HG02884 (cell line): ENCODE measurements at regions not wholly inside any gene's neighbourhood (a gene's known extent, or its start where the extent isn't known, plus 50 kb on each side); places are given as distances from the start of the nearest gene placed in this dataset.
"Not testable (repeated sequence)": the region's sequence is repeated elsewhere in the genome, so short reads cannot be mapped to it uniquely, and the experiment has no call there.

Experiments
- ATAC-seq: cut with Tn5 transposase; IDR thresholded peaks from one replicate; pipeline ENCODE4 v1.9.1; 2021; ENCODE audit warnings: mild to moderate bottlenecking, moderate library complexity; ENCODE audit not compliant: unreplicated experiment

- no peak for ATAC-seq
Measured at GRCh38 chr10:30199376-30200016, 140.1 kb upstream of the JCAD start.

GRCh38 chr10:30197186-30197585 is 137.8 kb upstream of the JCAD start:
- ATAC-seq, result no peak

- ATAC-seq, result not testable (repeated sequence)
Measured at GRCh38 chr10:30196559-30196958, 137.2 kb upstream of the JCAD start.

GRCh38 chr10:30192846-30193608 is 133.6 kb upstream of the JCAD start:
- ATAC-seq, result no peak

GRCh38 chr10:30190577-30191552 is 131.5 kb upstream of the JCAD start:
- ATAC-seq, result no peak

GRCh38 chr10:30189238-30189580 is 129.8 kb upstream of the JCAD start:
- ATAC-seq, result no peak

GRCh38 chr10:30188556-30189237 is 129.3 kb upstream of the JCAD start:
- no peak for ATAC-seq

- ATAC-seq, result no peak
Measured at GRCh38 chr10:30188101-30188500, 128.7 kb upstream of the JCAD start.

- no peak for ATAC-seq
Measured at GRCh38 chr10:30187010-30187409, 127.6 kb upstream of the JCAD start.

- ATAC-seq, result no peak
Measured at GRCh38 chr10:30186371-30186875, 127.0 kb upstream of the JCAD start.

GRCh38 chr10:30185916-30186315 is 126.5 kb upstream of the JCAD start:
- no peak for ATAC-seq

- ATAC-seq, result no peak
Measured at GRCh38 chr10:30185341-30185740, 126.0 kb upstream of the JCAD start.

- no peak for ATAC-seq
Measured at GRCh38 chr10:30184397-30185033, 125.1 kb upstream of the JCAD start.

- ATAC-seq, result no peak
Measured at GRCh38 chr10:30183055-30183402, 123.6 kb upstream of the JCAD start.

GRCh38 chr10:30182191-30183054 is 123.0 kb upstream of the JCAD start:
- no peak for ATAC-seq

- no peak for ATAC-seq
Measured at GRCh38 chr10:30178356-30178964, 119.1 kb upstream of the JCAD start.

GRCh38 chr10:30176776-30177533 is 117.6 kb upstream of the JCAD start:
- ATAC-seq, result no peak

GRCh38 chr10:30176182-30176581 is 116.8 kb upstream of the JCAD start:
- ATAC-seq, result no peak
